ENCODE measurements at regions not wholly inside any gene's neighbourhood (a gene's known extent, or its start where the extent isn't known, plus 50 kb on each side); places are given as distances from the start of the nearest gene placed in this dataset.
"Not testable (repeated sequence)": the region's sequence is repeated elsewhere in the genome, so short reads cannot be mapped to it uniquely, and the experiment has no call there.

DNA sequence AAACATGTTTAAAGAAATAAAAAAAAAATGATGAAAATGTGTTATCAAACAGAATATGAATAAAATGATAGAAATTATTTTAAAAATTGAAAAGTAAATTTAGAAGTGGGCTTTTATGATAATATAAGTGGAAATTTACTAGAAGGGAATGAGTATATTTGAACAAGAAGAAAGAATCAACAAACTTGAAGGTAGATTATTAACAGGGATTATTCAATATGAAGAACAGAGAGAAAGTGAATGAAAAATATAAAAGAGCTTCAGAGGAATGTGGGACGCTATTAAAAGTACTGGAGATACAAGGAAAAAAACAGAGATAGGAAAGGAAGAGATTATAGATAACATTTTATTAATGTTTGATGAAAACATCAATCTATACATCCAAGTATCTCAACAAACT is 1014.4 kb upstream of the CITED2 start:
- no peak for DNase-seq

DNA sequence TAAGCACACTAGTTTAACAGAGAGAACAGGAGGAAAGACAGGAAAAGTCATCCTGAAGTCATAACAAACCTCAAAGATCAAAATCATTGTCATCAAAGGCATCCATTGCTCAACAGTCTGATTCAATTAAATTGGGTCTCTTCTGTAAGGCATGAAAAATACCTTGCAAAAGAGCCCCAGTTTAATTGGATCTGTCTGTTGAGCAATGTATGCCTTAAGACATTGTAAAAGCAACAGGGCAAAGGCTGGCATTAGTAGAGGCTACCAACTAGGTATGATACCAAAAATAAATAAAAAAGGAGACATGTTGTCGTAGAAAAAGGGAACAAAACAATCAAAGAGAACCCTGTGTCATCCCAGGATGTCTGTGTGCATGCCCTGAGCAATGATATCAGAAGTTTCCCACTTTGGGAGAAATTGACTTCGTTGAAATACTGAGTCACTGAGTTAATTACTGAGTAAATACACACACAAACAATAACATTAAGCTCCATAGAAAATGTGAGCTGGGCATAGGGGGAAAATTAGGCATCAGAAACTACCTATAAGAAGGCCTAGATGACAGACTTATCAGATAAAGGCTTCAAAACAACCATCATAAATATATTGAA is 1013.8 kb upstream of the CITED2 start:
- no peak for DNase-seq

DNA sequence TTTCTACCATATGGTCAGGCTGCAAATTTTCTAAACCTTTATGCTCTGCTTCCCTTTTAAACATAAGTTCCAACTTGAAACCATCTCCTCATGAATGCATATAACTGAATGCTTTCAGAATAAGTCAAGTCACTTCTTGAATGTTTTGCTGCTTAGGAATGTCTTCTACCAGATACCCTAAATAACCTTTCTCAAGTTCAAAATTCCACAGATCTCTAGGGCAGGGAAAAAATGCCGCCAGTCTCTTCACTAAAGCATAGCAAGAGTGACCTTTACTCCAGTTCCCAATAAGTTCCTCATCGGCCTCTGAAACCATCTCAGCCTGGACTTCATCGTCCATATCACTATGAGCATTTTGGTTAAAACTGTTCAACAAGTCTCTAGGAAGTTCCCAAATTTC is 1011.2 kb upstream of the CITED2 start:
- no peak for DNase-seq

DNA sequence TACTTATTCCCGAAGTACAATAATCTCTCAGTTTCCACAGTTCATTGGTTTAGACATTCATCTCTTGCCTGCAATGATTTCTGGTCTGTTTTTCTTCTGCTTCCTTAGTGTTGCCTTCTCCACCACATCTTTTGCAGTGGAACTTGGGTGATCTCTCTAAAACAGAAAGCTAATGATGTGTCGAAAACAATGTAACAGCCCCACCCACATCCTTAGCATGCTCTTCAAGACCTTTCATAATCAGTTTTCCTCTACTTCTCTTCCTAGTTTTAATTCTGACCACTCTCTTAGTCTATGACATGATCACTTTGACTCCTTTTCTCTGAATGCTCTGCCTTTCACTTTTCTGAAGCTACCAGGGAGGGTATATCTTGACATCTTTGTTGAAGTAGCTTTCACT is 1007.9 kb upstream of the CITED2 start:
- DNase-seq = no peak

DNA sequence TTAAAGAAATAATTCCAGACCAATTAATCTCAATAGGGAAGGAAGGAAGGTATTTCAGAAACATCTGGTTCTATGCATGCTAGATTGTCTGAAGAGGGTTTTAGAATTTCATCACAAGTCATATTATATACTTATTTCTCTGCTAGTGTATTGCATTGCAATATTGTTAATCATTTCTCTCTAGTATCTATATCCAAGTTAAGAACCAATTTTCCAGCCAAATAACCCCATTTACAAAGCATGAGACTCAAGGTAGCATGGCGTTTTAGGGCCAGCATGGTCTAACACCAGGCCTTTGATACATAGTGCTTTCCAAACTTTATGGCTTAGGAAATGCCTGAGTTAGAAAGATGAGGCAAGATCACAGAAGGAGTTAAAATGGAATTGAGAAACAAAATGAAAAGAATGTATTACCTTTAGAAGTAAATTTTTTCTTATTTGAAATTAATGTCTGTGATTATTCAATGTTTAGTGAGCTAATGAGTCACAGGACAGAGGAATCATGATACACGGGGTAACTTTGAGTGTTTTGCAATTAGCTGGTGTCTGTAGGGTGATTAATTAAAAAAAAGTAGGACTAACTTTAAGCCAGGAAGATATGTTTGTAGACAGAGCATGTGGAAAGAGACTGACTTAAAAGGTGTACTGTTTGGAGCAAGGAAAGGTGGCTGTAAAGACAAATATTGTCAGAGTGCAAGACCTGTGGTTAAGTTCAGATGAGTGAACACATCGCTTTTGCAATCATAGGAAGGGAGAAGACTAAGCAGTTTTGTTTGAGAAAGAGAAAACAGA is 1006.2 kb upstream of the CITED2 start:
- DNase-seq = no peak

DNA sequence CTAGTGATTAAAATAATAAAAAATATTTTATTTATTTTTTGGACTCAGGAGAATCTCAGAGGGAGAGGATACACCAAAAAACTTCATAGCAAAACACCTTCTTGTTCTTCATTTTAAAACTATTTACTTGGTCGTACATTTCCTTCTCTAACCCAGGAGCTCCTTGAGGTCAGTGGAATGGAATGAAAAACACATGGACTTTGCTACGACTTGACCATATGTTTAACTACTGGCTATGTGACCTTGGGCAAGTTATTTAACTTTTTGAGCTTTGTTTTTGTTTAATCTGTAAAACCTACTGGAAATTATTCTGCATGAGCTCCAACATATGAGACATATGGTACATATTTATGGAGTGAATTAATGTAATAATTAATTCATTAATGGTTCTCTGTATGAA is 1005.5 kb upstream of the CITED2 start:
- DNase-seq = no peak

DNA sequence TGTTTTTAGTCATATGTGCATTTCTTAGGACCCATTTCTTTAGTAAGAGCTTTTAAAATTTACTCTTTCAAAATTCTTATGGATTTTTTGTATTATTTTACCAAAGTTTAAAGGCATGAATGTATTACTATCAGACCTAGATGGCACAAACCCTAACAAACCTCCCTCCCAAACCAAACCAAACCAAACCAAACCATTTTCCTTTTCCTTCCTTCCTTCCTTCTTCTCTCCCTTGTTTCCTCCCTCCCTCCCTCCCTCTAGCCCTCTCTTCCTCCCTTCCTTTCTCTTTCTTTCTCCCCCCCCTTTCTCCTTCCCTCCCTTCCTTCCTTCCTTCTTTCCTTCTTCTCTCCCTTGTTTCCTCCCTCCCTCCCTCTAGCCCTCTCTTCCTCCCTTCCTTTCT is 1001.8 kb upstream of the CITED2 start:
- DNase-seq = no peak

DNA sequence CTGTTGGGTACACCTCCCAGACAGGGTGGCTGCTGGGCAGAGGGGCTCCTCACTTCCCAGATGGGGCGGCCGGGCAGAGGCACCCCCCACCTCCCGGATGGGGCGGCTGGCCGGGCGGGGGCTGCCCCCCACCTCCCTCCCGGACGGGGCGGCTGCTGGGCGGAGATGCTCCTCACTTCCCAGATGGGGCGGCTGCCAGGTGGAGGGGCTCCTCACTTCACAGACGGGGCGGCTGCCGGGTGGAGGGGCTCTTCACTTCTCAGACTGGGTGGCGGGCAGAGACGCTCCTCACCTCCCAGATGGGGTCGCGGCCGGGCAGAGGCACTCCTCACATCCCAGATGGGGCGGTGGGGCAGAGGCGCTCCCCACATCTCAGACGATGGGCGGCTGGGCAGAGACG is 999.3 kb upstream of the CITED2 start:
- not testable (repeated sequence) for DNase-seq

DNA sequence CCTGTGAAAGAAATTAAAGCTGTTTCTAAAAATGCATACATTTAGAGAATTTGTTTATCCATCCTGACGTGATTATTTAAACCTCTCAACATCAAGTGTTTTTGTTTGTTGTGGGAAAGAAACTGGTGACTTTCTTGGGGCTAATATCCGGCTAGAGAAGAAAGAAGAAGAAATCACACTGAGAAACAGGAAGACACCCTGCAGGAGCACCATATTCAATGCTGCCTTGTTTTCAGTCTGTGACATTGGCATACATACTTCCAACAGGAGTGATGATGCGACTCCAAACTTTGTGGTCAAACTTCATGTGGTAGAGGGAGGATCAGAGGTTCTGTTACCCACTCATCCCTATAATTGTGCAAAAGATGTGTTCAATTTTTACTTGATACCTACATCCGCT is 997.6 kb upstream of the CITED2 start:
- no peak for DNase-seq

DNA sequence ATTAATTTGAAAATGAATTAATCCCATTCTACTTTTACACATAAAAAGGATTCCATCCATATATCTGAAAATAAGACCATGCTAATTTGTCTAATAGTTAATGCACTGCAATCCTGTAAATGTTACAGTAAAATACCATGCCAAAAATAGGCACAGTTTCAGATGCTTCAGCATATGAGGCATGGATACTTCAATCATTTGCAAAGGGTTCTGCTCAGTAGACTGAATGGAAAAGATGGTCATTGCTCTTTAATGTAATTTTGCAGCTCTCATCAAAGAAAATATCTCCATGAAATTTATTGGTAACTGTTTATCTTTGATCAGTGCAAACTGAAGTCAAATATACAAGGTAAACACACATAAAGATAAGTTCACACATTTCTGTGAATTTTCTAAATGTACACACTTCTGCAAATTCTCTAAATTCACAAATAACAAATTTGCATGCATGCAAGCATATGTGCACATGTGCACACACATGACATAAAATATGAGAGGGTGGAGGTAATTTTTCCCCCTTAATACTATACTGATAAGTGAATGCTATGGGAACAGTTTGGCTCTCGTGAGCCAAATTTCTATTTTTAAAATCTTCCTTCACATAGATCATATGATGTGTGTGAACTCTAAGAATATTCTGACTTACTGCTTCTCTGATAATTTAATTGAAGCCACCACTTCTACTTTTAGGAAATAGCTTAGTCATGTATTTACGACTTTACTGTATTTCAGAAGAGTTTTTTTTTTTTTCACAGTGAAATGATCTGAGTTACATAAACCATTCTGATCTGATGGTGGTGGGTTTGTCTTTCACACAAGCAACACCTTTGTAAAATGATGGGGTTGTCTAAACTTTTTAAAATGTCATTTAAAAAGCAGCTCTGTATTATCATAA is 996.8 kb upstream of the CITED2 start:
- no peak for DNase-seq

DNA sequence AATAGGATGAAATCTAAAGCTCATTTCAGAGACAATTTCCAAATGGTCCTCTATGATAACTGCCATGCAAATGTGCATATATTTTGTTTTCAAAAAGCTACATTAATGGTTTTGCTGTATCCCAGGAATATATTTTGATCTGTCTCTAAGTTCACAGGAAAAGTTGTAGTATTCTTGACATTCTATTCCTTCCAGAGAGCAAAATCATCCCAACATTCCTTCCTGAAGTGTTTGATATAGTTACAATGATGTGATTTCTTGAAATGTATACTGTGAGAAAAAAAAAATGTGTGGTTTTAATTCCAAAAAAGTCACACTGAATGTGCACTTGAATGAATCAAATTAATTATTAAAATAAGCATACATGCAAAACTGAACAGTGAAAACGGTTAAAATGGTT is 996.0 kb upstream of the CITED2 start:
- no peak for DNase-seq

DNA sequence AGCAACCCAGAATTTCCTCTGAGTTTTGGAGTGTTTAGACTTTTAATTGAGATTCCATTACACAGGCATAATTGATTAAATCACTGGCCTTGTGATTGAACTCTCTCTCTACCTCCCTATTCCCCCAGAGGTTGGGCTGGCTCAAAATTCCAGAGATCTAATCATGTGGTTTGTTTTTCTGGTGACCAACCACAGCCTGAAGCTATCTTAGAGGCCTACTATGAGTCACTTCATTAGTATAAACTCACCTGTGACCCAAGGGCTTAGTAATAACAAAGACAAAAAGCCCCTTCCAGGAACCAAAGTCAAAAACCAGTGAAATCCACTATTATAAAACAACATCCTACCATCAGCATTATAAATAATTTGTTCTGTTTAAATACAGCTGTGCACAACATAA is 992.5 kb upstream of the CITED2 start:
- no peak for DNase-seq

DNA sequence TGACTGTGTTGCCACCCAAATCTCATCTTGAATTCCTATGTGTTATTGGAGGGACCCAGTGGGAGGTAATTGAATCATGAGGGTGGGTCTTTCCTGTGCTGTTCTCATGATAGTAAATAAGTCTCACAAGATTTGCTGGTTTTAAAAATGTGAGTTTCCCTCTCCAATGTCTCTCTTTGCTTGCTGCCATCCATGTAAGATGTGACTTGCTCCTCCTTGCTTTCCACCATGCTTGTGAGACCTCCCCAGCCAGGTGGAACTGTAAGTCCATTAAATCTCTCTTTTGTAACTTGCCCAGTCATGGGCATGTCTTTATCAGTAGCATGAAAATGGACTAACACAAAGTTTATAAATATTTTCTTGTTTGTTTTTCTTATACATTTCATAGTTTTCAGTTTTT is 990.5 kb upstream of the CITED2 start:
- DNase-seq = no peak

DNA sequence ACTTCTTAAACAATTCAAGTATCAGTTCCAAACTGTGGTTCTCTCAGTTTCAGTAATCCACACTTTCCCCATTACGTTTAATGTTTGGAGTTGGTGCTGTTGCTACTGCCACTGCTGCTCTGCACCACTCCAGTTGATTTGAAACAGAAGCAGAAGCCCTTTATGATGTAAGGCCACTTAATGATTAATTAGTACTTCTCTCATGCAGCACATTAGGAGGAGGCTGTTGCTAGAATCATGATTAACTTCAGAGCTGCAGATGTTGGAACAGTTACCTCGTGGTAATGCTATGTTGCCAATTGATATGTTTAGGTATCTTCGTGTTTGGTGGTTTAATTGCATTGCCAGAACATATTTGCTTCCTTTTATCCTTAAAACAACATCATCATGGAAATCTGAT is 986.2 kb upstream of the CITED2 start:
- DNase-seq = no peak

DNA sequence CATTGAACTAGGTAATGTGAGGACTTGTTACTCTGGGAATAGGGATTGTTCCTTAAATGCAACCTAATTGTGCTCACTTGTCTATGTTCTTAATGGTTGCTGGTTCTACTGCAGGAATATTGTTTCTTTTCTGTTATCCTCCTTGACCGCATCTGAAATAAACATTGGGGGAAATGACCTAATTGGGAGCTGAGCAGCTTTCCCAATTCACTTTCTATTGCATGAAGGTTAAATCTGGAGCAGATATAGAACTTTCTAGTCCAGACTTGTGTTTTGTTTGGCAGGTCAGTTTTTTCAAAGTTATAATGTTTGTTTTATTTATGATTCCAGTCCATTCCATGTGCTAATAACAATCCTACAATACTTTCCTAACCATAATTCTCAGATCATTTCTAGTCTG is 981.0 kb upstream of the CITED2 start:
- no peak for DNase-seq

DNA sequence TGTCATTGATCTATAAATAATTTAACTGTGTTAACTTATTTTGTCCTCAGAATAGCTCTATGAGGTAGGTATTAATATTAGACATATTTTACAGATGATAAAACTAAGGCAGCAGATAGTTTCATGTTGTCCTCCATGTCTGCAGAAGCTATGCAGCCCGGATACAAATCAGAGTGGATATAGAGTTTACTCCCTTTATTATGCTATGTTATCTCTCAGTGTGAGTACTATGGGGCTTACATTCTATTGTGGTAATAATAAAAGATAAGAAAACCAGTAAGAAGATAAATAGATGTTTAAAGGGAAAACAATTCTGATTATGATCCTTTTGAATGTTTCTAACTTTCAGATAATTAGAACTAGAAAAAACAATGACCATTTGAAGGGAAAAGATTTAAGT is 979.8 kb upstream of the CITED2 start:
- no peak for DNase-seq

DNA sequence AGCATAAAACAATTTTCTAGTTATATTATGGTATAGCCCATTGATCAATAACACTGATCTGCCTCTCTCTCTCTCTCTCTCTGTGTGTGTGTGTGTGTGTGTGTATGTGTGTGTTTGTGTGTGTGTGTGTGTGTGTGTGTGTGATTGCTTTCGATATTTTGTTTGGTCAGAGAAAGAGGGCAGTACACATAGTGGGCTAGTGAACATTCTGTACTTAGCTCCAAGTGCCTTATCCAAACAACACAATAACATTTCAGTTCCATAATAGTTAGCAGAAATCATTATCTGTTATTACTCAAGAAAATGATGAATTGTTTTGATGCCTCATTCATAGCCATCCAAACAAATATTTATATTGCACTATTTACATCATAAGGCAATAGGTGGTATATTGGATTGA is 979.1 kb upstream of the CITED2 start:
- DNase-seq = no peak

DNA sequence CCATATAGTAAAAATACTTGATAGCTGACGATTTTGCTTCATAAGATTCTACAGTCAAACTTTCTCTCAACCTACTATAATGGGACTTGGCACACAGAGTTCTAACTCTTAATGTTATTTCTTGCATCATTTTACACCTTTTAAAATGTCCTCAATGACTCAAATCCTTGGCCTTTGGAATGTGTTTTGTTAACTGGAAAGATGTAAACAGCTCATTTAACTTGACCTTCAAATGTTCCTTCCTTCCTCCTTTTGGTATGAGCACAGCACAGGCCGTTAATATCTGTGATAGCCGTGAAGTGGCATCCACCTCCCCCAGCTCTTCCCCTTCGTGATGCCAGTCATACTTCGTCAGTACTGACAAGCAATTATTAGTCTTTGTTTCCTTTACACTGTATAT is 972.0 kb upstream of the CITED2 start:
- no peak for DNase-seq

DNA sequence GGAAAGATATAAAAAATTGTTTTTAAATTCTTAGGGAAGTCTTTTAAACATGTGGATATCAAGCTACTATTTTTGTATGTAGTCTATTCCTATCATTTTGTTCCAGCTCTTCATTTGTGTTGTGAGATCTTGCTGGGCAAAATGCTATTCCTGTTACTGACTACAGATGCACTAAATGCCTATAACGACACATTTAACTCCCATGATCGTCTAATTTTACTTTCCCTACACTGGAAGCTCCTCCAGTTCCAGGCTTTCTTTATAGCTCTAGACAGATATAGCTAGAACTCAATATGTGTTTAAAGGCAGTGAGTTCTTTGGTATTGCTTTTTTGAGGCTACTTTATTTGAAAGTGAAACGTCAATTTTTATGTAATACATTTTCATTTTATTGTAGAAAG is 971.5 kb upstream of the CITED2 start:
- no peak for DNase-seq

DNA sequence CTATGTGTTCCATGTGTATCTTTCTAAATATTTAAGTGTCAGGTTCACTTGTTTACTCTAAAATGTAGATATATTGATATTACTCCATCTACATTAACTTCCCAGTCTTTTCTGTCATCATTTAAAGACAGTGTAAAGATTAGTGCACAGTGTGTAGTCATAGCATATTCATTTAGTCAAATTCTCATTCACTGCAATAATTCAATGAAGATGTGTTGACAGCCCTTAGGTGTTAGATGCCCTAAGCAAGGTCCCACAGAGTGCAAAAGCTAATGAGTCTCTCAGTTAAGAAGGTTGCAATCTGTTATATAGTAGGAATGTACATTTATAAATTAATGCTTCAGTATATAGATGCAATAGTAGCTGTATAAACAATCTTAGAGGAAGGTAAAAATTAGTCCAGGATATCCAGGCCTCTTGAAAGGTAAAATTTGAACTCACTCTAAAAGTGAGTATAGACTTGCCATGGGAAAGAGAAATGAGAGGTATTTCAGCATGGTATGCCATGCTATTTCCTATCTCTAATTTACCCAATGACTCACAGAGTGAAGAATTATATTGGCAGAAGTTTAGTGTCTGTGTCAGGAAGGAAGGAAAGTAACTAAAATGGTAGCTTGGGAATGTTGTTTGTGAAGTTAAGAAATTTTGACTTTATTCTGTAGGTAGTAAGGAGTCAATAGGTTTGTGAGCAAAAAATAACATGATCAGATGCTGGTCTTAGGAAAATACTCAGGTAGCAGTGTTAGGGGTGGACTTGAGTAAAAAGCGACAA is 969.9 kb upstream of the CITED2 start:
- no peak for DNase-seq

DNA sequence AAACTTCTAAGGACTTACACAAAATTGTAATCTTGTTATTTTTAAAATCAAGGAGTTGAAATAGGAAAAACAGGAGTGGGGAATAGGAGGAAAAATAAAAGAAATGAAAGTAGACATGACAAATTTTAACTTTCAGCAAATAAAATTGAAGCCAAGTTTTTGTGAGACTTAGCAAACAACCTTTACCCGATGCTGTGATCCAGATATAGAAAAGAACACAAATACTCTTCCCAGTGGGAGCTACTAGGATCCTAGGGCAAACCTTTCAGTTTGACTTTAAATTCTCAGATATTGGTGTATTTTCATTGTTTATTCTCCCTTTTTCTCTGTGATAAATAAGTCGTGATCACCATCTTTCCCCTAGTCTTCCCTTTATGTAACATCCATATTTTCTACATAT is 968.7 kb upstream of the CITED2 start:
- DNase-seq = no peak

DNA sequence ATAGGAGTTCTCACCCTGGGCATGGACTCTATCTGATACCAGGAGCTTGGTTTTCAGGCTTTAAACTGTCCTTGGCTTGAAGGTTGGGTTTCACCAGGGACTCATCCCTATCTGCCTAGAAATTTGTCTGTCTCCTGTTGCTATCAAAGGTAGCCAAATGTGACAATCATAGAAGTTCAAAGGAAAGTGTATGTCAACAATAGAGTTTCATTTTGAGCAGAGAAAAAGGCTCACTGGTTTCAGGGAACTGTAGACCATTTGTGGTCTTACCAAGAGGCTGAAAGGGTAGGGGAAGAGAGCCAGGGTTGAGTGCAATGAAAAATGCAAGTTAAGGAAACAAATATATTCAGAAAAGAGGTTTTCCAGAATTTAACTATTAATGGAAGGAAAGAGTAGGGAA is 966.8 kb upstream of the CITED2 start:
- no peak for DNase-seq

DNA sequence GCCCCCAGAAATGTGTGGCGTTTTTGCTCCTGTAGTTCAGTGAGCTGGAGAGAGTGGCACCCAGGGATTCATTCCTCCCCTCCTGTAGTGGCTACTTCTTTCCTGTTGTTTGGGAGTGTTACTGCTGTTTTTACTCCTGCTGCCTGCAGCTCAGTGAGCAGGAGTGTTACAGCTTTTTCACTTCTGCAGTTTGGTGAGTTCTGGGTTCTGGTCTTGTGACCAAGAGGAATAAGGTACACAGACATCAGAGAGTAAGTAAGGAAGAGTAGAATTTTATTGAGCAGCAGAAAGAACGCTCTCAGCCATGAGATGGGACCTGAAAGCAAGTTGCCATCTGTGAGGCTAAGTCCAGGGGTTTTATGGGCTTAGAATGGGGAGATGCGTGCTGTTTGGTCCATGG is 966.3 kb upstream of the CITED2 start:
- DNase-seq = no peak

All from NCI-H2029 treated with DMSO at 0.1 percent for 48 hours (cell line).